GM21576 (cell line): ENCODE measurements at regions not wholly inside any gene's neighbourhood (a gene's known extent, or its start where the extent isn't known, plus 50 kb on each side); places are given as distances from the start of the nearest gene placed in this dataset.

Experiments used
- ATAC-seq: cut with Tn5 transposase; IDR thresholded peaks from one replicate; pipeline ENCODE4 v1.9.1; 2021; ENCODE audit warnings: mild to moderate bottlenecking, moderate library complexity; ENCODE audit not compliant: unreplicated experiment

- ATAC-seq: no peak
Observed at GRCh38 chr5:60277941-60278340, 384.4 kb upstream of the PDE4D start.

GRCh38 chr5:60274747-60275146 is 381.2 kb upstream of the PDE4D start:
- ATAC-seq: no peak

GRCh38 chr5:60271517-60271916 is 378.0 kb upstream of the PDE4D start:
- no peak for ATAC-seq

GRCh38 chr5:60267907-60268306 is 374.4 kb upstream of the PDE4D start:
- ATAC-seq: no peak

- ATAC-seq: no peak
Observed at GRCh38 chr5:60263346-60263745, 369.8 kb upstream of the PDE4D start.

- ATAC-seq: no peak
Observed at GRCh38 chr5:60262576-60263295, 369.2 kb upstream of the PDE4D start.

- no peak for ATAC-seq
Observed at GRCh38 chr5:60261732-60262131, 368.2 kb upstream of the PDE4D start.

- no peak for ATAC-seq
Observed at GRCh38 chr5:60260658-60261057, 367.1 kb upstream of the PDE4D start.

GRCh38 chr5:60259730-60260129 is 366.2 kb upstream of the PDE4D start:
- ATAC-seq: no peak

GRCh38 chr5:60257596-60258271 is 364.2 kb upstream of the PDE4D start:
- ATAC-seq: no peak

GRCh38 chr5:60256546-60256945 is 363.0 kb upstream of the PDE4D start:
- no peak for ATAC-seq

GRCh38 chr5:60248901-60249300 is 355.4 kb upstream of the PDE4D start:
- peak; percentile 98 for ATAC-seq

GRCh38 chr5:60243713-60244112 is 350.2 kb upstream of the PDE4D start:
- no peak for ATAC-seq

- no peak for ATAC-seq
Observed at GRCh38 chr5:60232036-60232795, 338.7 kb upstream of the PDE4D start.

GRCh38 chr5:60230456-60230855 is 336.9 kb upstream of the PDE4D start:
- no peak for ATAC-seq

- ATAC-seq: no peak
Observed at GRCh38 chr5:60229691-60230185, 336.2 kb upstream of the PDE4D start.

- no peak for ATAC-seq
Observed at GRCh38 chr5:60228676-60229075, 335.1 kb upstream of the PDE4D start.

GRCh38 chr5:60226128-60226527 is 332.6 kb upstream of the PDE4D start:
- no peak for ATAC-seq

- ATAC-seq: no peak
Observed at GRCh38 chr5:60223342-60223741, 329.8 kb upstream of the PDE4D start.

- no peak for ATAC-seq
Observed at GRCh38 chr5:60219921-60220320, 326.4 kb upstream of the PDE4D start.

GRCh38 chr5:60210810-60211209 is 317.3 kb upstream of the PDE4D start:
- no peak for ATAC-seq
